GM12864 (cell line): ENCODE measurements at regions not wholly inside any gene's neighbourhood (a gene's known extent, or its start where the extent isn't known, plus 50 kb on each side); places are given as distances from the start of the nearest gene placed in this dataset.

ENCODE experiments used
- DNase-seq: peaks from one replicate; pipeline ENCODE4 v3.0.0-alpha.2; 2011; ENCODE audit warnings: low read depth
- H3K4me3 ChIP-seq: 2 replicates; pipeline ENCODE4 v1.5.1; 2011; ENCODE audit warnings: mild to moderate bottlenecking, low read depth, low read length, control low read depth
- TF ChIP-seq, protein P1 (sequence below): IDR thresholded peaks from 2 replicates; pipeline ENCODE4 v1.5.1; 2011; ENCODE audit warnings: low read depth, mild to moderate bottlenecking, moderate library complexity, low read length, control low read depth, inconsistent platforms; ENCODE audit errors: missing control alignments

DNA sequence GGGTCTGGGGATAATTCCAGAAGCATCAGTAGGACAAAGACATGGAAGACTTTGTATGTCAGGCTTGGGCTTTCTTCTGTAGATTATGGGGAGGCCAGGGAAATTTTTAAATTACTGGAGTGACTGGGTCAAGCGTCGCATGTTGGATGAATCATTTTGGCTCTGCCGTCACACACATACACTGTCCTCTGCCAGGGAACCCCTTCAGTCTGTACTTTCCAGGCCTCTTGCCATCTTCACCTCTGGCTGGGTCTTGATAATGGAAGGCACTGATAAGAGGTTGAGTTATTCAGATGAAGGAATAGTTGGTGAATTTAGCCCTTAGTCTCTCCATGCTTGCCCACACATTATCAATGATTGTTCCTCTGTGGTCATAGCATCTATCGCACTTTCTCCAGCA, 895.1 kb upstream of the CELF4 start:
- TF ChIP-seq, protein P1, sequence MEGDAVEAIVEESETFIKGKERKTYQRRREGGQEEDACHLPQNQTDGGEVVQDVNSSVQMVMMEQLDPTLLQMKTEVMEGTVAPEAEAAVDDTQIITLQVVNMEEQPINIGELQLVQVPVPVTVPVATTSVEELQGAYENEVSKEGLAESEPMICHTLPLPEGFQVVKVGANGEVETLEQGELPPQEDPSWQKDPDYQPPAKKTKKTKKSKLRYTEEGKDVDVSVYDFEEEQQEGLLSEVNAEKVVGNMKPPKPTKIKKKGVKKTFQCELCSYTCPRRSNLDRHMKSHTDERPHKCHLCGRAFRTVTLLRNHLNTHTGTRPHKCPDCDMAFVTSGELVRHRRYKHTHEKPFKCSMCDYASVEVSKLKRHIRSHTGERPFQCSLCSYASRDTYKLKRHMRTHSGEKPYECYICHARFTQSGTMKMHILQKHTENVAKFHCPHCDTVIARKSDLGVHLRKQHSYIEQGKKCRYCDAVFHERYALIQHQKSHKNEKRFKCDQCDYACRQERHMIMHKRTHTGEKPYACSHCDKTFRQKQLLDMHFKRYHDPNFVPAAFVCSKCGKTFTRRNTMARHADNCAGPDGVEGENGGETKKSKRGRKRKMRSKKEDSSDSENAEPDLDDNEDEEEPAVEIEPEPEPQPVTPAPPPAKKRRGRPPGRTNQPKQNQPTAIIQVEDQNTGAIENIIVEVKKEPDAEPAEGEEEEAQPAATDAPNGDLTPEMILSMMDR, result no peak
- no peak for DNase-seq
- H3K4me3 ChIP-seq, result no peak overlapping the region

DNA sequence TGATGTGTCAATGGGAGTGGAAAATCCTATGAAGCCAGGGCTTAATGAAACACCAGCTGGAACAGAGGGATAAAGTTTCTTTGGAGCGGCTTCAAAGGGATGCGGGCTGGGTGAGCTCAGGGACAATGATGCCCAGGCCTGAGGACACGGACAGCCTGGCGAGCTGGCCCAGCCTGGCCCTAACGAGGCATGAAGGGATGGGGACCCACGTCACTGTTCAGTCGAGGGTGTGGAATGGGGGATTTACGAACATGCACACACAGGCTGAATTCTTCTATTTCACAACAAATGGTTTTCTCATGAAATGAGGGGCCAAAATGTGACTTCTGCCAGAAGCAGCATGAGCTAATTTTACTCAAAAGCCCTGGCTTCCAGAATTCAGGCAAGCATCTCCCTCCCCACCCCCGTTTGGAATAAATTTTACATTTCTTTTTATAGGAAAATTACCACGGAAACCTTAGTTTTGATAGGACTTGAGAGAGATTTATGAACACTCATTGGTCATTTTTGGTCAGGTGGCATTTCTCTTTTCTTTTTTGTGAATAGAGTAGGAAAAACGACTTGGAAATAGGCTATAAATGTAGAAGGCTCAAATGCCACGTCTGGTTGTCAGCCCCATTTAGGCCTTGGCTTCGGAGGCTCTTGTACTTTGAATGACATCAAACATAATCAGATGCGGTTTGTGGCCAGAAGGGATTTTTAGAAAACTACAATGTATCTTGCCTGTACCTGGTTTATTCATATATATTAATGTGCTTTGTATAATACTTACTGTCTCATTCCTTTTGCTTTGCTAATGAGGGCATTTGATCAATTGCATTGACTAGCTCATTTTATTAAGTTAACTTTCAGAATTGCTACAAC, 893.8 kb upstream of the CELF4 start:
- TF ChIP-seq, protein P1, result no peak
- DNase-seq, result no peak
- no peak overlapping the region for H3K4me3 ChIP-seq

DNA sequence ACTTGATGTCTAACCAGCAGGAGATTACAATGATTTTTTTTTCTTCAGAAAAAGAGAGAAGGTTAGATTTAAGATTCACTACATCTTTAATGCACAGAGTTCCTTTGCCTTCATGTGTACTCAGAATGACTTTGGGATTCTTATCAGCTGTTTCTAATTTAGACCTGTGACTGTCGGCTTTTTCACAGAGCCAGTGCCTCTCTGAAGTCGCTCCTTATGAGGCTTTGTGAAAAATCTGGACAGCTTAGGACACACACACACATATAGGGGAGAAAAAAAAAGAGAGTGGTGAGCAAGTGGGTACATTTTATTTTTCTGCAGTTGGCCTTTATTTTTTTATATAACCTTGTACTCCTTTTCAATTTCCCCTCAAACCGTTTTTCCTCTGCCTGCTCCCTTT, 893.1 kb upstream of the CELF4 start:
- DNase-seq, result no peak
- H3K4me3 ChIP-seq, result no peak overlapping the region
- TF ChIP-seq, protein P1, result no peak

DNA sequence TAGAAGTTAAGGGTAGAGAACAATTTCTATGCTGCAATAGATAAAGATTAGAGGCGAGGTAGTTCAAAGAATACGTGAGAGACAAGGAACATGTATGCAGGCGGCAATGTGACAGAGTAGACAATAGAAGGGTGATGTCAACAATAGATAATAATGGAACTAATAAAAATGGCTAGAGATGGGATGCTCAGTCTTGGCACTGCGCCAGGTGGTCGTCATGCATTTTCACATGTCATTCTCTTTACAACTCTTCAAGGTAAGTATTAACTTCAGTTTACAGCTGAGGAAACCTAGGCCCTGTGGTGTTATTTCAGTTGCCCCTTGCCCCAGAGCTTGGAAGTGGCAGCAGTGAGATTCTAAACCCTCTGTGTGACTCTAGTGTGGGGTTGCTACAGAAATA, 890.7 kb upstream of the CELF4 start:
- TF ChIP-seq, protein P1, result no peak
- no peak for DNase-seq
- H3K4me3 ChIP-seq, result no peak overlapping the region

DNA sequence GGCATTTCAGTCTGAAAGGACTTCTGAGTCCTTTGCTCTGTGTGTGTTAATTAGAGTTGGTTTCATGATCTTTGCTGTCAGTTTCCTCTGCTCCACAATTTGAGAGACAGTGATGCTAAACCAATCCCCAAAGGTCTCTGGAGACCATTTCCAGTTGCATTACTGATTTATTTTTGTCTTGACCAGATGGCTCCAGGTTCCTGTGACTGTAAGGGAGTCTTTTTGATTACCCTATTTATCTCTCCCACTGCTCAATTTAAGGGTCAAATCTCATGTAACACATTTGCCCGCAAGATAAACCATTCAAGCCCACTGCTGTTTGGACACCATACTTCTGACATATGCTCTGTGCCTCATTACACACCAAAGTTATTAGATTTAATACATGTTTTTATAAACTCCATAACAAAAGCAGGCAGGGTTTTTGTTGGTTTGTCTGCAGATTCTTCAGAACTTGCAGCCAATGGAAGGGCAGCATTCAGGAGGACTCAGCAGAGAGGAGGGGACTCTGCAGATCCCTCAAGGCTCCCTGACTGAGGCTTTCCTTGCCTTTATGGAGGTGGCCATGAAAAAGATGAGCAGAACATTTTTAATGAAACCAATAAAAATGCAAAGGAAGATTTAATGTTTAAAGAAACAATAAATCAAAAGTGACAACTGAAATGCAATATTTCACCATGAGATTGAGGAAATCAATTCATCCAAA, 889.3 kb upstream of the CELF4 start:
- TF ChIP-seq, protein P1, result no peak
- H3K4me3 ChIP-seq, result no peak overlapping the region
- no peak for DNase-seq

DNA sequence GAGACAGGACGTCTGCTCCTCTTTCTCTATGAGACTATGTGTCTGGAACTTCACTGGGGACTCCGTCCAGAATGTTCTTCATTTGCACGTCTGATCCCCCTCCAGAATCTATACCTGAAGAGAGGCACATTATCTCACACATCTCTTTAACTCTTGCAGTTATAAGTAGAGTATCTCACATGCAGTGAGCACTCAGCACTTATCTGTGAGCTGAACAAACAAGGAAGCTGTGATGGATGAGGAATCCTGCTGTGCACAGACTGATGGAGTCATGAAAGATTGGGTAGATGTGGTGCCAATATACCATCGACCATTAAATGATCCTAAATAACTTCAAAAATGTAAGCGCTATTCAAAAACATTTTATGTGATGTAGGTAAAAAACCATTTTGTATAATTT, 888.3 kb upstream of the CELF4 start:
- no peak for DNase-seq
- H3K4me3 ChIP-seq, result no peak overlapping the region
- TF ChIP-seq, protein P1, result no peak

DNA sequence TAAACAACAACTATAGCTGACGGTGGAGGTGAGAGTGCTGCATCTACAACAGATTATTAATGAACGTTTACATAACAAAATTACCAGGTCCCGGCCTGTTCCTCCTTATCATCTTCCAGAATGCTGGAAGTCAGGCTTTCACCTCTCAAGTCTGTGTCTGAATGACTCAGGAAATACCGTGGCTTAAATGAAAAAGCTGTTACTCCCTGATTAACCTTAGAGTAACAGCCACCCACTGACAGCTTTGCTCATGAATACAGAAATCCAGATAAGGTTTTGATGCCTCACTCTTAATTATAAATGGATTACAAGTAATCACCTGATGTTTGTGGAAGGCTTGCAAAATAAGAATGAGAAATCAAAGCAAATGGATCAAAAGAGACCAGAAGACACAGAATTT, 885.3 kb upstream of the CELF4 start:
- no peak for DNase-seq
- no peak overlapping the region for H3K4me3 ChIP-seq
- TF ChIP-seq, protein P1, result no peak
